ENCODE measurements at regions not wholly inside any gene's neighbourhood (a gene's known extent, or its start where the extent isn't known, plus 50 kb on each side); places are given as distances from the start of the nearest gene placed in this dataset.

- DNase-seq = no peak
Observed at GRCh38 chr4:128600410-128600809, 209.1 kb upstream of the JADE1 start.

DNA sequence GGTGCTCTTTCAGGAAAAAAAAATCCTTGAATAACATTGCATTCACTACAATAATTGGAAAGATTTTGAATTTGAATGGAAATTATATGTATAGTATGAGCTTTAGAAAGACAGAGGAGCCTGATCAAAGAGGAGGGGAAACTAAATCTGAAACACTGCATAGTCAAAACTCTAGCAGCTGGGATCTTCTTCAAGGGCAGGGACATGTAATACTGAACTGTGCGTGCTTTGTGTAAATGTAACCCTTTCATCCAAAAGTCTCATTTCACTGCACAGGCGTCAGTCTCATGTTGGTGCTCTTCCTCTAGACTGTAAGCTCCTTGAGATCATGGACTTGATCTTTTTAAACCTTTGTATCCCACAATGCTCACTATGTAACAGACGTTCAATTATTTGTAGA is 212.0 kb upstream of the JADE1 start:
- DNase-seq = no peak

DNA sequence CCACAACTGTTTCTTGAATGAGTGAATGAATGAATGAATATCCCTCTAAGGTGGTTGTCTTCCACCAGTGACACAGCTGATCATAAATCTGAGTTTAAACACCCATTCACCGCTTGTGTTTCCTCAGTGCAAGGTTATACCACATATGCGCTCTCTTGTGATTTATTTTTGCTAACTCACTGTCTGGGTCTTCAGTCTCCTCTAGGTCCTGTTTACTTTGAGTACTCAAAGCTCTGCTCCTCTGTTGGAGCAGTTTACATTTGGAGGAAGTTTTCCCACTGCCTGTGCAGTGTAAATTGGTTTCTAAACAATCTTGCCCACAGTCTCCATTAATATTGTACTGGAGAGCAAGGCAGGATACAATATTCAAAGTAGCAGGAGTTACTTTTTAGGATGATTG is 212.6 kb upstream of the JADE1 start:
- DNase-seq = no peak

- DNase-seq = no peak
Observed at GRCh38 chr4:128596115-128596514, 213.4 kb upstream of the JADE1 start.

GRCh38 chr4:128591482-128591881 is 218.0 kb upstream of the JADE1 start:
- DNase-seq = no peak

DNA sequence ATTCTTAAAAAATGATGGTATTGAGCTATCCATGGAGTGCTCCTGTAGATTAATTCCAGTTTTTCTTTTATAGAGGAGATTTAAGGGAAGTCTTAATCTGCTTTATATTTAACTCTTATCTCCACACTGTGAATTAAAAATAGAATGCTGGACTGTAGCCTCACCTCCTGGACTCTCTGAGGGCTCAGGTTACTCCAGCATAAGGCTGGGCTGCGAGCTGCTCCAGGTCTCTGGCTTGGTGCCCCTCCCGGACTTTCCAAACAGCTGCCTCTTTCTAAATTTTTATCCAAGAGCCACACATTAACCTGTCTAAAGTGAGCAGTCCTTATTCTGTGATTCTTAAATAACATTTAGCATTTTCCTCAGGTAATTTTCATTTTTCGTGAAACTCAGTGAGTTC is 218.7 kb upstream of the JADE1 start:
- no peak for DNase-seq

DNA sequence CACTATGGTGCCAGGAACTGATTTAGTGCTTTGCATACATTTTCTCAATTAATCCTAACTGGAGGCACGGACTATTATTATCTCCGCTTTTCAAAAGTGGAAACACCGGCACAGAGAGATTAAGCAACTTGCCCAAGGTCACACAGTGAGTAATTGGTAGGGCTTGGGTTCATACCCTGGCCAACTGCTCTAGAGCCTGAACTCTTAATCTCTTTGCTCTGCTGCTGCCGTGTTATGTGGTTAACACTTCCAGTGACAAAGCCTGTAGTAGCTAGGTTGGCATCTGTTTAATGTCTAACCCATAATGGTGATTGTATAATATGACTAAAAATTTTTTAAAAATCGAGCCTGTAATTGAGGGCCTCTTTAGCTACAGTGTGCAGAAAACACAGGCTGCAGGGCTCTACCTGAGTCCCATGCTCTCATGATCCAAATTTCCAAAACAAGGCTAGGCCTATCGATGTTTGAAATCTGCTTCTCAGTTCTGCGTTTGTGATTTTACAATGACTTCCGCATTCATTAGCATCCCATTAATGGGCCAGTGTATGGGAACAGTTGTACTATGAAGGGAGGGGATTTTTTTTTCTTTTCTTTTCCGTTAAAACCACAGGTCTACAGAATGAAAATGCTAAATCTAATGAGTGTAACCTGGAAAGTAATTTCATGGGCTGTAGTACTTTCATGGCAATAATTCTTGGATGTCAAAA is 219.3 kb upstream of the JADE1 start:
- no peak for DNase-seq

DNA sequence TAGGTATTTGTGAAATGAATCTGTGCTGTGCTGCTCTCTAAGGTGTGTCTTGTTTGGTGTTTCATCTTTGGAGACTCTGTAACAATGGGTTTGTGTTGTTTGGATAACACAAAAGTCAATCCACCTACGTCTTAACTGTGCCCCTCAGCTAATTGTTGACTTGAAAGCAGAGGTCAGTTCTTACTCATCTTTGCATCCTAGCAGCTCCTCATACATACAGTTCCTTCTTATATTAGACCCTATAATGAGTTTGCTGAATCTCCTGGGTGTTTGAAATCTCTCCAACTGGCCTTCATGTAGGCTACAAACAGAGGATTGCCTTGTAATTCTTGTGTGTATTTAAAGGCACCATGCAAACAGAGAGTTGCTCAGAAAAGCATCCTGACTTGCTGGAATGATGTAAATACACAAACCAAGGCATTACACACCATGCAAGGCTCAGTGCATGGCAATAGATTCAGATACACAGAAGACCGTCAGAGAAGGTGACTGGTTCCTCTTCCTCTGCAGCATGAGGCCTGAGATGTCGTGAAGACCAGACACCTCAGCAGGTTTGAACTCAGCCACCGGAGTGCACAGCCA is 220.0 kb upstream of the JADE1 start:
- DNase-seq = no peak

- no peak for DNase-seq
Observed at GRCh38 chr4:128587382-128587781, 222.1 kb upstream of the JADE1 start.

DNA sequence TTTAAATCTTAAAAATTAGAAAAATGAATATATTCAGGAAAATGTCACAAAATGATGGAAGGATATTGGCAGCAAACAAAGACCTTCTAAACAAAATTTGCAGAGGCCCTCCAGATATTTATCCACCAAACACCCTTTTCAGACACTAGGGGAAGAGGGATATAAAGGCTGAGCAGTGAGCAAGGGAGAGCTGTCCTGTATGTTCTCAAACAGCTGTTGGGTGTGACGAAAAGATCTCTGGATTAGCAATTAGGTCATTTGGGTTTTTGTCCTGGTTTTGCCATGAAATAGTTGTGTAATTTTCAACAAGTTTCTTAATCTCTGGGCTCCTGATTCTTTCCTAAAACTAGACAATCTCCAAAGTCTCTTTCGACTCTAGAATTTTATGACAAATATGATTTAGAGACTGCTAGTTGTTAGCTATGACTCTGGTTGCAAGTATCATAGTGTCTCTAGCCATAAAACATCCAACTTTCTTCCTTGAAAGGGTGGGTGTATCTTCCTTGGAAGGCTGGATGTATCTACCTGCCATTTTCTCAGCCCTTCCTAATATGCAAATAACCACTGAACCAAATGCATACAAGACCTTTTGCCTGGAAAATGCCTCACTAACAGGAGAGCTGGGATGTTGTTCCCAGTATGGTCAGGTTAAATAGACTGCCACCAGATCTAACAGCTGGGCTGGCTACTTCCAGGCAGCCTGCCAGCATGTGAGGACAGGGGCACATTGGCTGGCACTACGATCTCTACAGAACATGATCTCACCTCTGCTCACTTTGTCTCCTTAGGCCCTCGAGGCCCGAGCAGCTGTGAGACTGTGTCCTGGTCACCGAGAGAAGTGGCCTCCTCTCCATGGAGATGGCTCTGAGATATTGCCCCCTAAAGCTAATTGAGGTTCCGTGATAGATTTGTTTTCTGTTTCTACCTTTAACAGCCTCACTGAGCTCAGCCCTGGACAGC is 225.5 kb upstream of the JADE1 start:
- DNase-seq = no peak

GRCh38 chr4:128582427-128582870 is 227.1 kb upstream of the JADE1 start:
- no peak for DNase-seq

GRCh38 chr4:128579154-128579853 is 230.2 kb upstream of the JADE1 start:
- DNase-seq = no peak

GRCh38 chr4:128574706-128575105 is 234.8 kb upstream of the JADE1 start:
- DNase-seq = peak; percentile 64 to 78 (median 65)

DNA sequence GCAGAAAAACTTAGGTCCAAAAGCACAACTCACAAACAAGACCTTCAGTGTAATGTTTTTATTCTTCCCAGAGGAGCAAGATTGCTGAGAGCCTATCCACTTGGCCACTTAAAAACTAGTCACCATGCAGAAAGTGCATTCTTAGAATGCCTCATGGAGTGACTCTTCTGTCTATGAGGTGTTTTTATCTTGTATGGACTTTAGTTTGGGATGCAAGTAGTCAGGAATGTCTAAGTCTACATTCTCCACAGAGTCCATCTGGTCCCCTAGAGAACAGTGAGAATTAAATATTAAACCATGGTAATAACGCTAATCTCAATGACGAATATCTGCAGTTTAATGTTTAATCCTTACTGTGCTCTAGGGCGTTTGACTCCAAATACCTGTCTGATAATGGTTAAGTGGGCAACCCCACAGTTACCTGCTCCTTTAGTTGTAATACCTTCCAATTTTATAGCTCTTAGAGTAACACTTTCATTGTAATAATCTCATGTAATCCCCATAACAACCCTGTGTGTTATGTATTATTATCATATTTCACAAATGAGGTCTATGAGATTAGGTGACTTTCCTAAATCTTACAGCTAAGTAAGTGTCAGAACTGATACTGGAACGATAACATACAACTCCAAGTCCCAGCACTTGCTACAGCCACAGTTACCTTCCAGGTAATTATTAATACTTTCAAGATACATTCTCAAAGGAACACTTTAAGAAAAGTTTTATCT is 235.6 kb upstream of the JADE1 start:
- no peak for DNase-seq

DNA sequence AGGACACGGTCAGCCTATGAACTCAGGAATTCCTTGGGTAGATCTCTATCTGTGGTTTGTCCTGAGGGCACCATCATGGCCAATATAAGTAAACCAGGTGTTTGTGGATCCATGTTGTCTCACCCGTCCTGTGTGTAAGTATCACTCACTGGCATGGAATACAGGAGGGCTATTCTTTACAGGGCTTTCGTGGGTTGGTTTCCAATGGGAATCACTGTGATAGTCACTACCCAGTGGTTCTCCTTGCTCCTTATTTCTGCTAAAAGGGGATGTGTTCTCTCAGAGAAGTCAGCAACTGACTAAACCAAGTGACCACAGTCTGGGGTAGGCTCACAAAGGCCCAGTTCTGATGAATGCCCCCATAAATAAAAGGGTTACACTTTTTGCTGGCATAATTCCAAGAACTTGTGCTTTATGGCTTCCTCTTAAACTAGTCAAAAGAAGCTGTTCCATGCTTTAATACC is 236.7 kb upstream of the JADE1 start:
- DNase-seq = peak in 1 of 3 donors; percentile 29

GRCh38 chr4:128571747-128572146 is 237.8 kb upstream of the JADE1 start:
- DNase-seq = peak; percentile 78 to 95 (median 93)

- peak; percentile 90 to 95 (median 93) for DNase-seq
Observed at GRCh38 chr4:128570387-128570975, 239.0 kb upstream of the JADE1 start.

GRCh38 chr4:128566693-128567092 is 242.8 kb upstream of the JADE1 start:
- DNase-seq = no peak

DNA sequence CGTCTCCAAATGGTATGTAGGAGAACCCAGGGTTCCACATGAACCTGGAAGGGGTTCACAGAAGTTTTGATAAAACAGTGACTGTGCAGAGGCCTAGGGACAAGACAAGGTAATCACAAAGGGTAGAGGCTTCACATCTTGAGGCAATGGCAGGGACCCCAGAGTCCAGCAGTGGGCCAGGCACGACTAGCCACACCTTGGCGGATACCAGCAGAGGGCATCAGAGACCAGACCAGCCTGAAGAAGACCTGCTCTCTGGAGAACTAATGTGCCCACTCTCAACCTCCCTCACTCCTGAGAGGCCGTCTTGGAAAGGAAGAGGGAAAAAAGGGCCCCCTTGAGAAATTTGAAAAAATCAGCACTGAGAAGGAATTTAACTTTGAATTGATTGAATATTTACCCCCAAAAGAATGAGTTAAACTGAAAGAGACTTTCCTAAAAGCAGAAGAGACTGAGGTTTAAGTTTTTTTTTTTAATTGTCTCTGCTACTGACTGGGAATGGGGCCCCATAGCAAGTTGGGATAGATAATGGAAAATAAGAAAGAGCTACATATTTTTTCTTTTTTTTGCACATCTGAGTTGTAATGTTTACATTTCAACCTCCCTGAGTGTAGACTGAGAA is 243.8 kb upstream of the JADE1 start:
- DNase-seq = peak; percentile 47 to 65 (median 62)

- no peak for DNase-seq
Observed at GRCh38 chr4:128565054-128565453, 244.4 kb upstream of the JADE1 start.

DNA sequence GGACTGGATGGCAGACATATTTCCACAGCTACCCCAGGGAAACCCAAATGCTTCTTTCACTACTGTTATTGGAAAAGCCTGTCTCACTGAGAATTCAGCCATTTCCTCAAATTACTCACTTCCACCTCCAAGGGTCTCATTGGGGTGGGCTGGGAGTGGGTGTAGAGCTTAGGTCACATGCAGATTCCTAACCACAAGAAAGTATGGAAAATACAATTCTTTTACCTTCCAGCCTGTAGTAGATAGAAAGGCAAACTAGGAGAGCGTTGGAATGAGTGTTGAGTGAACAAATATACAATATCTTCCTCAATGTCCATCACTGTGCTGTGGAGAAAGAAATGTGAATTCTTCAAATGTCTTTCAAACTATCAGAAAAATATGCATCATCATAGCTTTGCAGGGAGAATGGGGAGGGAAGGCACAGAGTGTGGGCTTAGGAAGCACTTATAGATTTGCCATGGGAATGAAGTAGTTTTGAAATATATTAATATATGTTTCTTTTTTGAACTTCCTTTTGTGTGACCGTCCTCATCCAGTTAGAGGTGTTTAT is 245.3 kb upstream of the JADE1 start:
- DNase-seq = peak in 1 of 3 donors; percentile 37

All from suppressor macrophage treated with lipopolysaccharide for 1 hour (primary cell).